ENCODE measurements at regions not wholly inside any gene's neighbourhood (a gene's known extent, or its start where the extent isn't known, plus 50 kb on each side); places are given as distances from the start of the nearest gene placed in this dataset.

DNA sequence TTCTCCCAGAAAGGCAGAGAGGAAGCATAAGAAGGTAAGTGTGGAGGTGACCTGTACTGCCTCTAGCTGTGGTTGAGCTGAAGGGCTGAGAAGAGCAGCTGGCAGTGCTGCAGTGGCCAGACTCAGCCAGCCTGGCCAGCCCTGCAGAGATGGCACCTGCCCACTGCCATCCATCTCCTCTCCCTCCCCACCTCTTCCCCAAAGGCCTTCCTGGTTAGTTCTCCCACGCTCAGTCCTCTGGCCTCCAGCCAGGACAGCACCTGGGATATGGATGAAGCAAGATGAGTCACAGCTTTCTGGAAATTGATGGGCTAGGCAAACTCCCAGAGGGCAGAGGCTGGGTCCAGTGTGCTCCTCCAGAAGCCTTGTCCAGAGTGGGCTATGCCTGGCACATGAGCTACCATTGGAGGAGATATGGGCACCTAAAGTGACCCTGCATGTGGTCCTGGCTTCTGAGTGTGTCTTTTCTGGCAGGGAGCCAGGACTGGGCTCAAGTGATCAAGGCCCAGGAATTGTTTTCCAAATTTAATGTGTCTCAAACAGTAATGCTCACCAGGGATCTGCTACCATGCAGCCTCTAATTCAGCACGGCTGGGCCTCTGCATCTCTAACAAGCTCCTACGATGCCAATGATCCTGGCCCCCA is 81.0 kb upstream of the CACUL1 start:
- DNase-seq (ENCODE audit: low read depth in 2 of 2): peak in 1 of 2 donors; percentile 51

DNA sequence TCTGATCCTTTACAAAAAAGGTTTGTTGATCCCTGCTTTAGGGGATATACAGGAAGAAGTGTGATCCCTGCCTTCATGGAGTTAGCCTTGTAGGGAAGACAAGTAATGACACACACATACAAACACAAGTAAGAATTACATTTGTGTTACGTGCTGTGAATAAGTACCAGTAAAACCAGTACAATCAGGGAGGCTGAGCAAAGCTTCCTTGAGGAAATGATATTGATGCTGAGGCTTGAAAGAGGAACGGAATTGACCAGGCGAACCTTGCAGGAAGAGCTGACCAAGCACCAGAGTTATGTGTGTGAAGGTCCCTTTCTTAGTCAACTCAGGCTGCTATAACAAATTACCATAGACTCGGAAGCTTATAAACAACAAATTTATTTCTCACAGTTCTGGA is 83.6 kb upstream of the CACUL1 start:
- peak in 1 of 2 donors; percentile 87 for DNase-seq (ENCODE audit: low read depth in 2 of 2)

GRCh38 chr10:118839348-118839747 is 84.6 kb upstream of the CACUL1 start:
- no peak for DNase-seq (ENCODE audit: low read depth in 2 of 2)

- peak in 1 of 2 donors; percentile 74 for DNase-seq (ENCODE audit: low read depth in 2 of 2)
These were observed 85.5 kb upstream of the CACUL1 start for GRCh38 chr10:118840071-118840775.

GRCh38 chr10:118840776-118841468 is 86.2 kb upstream of the CACUL1 start:
- no peak for DNase-seq (ENCODE audit: low read depth in 2 of 2)

GRCh38 chr10:118841881-118842605 is 87.3 kb upstream of the CACUL1 start:
- no peak for DNase-seq (ENCODE audit: low read depth in 2 of 2)

GRCh38 chr10:118842843-118843624 is 88.3 kb upstream of the CACUL1 start:
- no peak for DNase-seq (ENCODE audit: low read depth in 2 of 2)

DNA sequence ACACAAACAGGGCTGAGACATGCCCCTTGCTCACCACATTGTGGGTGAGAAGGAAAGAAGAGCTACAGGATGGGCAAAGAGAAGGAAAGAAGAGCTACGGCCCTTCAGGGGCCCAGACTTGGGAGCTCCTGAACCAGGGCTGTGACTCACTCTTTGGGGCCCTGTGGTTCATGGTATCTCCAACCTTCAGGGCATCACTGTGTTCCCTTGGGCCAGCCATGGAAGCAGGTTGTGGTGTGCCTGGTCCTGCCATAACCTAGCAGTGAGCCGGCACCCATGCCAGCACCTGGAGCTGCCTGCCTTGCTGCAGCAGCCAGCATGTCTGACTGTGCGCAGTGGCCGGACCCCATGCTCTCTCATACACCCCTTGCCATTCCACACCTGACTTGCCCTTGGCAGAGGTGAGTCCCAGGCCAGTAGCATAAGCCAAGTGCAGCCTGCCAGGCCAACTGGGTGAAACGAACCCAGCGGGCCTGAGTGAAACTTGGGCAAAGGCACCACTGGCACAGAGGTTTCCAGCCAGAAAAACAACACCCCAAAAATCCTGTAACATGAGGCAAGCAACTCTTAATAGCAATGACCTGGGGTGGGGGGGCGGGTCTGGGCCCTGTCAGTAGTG is 89.0 kb upstream of the CACUL1 start:
- no peak for DNase-seq (ENCODE audit: low read depth in 2 of 2)

DNA sequence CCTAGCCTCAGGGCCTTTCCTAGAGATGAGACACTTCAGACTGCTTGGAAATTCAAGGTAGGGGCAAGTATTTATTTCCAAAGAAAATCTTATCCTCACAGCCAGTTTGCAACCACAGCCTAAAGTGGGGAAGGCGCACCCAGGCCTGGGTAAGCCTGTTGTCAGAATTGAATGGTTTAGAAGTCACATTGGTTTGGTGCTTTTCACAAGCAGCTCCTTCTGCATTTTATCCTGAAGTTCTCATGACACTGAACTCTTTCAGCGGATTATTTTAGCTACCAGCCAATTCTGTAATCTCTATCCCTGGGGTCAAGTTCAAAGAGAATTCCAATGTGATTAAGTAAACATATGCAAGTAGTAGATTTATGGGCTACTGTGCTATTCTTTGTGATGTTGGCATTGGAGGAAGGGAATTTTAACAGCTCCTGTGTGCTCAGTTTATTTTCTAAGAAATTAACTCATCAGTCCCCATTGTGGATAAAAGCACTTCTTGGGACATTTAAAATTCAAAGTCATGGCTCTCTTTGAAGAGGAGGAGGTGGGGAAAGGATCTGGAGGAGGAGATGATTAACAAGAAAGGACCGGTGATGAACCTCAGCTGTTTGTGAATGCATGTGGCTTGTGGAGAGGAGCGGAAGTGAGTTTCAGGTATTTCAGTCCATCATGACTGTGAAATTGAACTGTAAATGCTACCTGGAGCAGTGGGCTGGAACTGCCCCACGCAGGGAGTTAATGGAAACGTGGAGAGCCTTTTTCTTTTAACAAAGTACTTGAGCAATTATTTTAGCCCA is 90.2 kb upstream of the CACUL1 start:
- DNase-seq (ENCODE audit: low read depth in 2 of 2): peak in 1 of 2 donors; percentile 13

DNA sequence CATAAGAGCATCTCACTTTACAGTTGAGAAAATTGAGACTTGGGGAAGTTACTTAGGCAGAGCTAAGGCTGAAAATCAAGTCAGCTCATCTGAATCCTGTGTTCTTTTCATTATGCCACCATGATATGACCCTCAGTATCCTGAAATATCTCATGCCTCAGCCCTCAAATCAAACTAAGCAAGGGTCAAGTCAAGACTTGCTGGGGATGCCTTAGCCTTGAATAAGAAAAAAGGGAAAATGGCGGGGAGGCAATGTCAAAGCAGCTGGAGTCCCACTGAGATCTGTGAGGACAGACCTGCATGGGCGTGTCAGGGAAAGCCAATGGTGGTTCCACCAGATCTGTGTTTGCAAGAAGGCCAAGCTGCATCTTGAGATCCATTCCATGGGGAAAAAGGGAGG is 91.0 kb upstream of the CACUL1 start:
- DNase-seq (ENCODE audit: low read depth in 2 of 2): no peak

- peak; percentile 68 to 74 for DNase-seq (ENCODE audit: low read depth in 2 of 2)
These were observed 95.8 kb upstream of the CACUL1 start for GRCh38 chr10:118850418-118851061.

DNA sequence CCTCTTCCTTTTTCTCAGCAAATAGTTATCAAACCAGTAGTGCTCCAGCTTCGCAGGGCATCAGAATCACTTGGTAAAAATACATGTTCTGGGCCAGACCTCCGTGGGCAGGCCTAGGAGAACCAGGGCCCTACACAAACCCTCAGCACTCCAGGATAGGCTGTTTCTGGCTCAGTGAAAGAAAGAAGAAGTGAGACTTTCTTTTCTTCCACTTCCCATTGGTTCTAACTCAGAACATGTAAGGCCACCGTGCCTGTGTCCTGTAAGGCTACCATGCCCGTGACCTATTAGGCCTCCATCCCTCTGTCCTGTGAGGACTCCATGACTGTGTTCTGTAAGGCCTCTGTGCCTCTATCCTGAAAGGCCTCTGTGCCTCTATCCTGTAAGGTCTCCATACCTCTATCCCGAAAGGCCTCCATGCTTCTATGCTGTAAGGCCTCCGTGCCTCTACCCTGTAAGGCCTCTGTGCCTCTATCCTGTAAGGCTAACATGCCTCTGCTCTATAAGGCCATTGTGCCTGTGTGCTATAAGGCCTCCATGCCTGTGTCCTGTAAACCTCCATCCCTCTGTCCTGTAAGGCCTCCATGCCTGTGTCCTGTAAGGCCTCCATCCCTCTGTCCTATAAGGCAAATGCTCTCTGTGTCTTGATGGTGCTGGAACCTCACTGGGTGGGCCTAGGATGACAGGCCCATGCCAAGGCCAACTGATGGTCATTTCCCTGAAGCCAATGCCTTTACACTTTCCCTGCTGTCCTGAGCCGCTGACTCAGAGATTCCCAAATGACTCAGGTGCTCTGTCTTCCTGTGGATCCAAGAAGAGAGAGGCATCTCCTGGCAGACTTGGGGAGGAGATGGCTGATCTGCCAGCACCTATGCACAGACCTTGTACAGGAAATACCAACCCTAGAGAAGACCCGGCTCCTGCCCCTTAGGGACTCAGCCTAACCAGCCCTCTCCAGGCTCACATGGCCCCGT is 96.6 kb upstream of the CACUL1 start:
- DNase-seq (ENCODE audit: low read depth in 2 of 2): no peak

DNA sequence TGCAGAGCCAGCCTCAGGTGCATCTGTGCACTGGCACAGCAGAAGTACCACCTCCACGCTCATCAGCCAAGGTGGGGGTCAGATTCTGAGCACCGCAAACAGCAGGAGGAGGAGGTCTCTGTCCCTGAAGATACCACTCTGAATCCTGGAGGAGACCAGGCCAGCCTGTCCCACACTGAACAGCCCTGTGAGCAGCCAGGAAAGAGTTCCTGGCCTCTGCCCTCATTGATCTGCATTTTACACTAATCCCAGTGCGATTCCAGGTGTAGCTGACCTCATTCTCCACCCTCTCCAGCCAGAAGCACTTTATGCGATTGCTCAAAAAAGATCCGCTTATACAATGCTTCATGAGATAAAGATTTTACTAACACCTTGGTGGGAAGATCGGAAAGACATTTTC is 99.1 kb upstream of the CACUL1 start:
- no peak for DNase-seq (ENCODE audit: low read depth in 2 of 2)

DNA sequence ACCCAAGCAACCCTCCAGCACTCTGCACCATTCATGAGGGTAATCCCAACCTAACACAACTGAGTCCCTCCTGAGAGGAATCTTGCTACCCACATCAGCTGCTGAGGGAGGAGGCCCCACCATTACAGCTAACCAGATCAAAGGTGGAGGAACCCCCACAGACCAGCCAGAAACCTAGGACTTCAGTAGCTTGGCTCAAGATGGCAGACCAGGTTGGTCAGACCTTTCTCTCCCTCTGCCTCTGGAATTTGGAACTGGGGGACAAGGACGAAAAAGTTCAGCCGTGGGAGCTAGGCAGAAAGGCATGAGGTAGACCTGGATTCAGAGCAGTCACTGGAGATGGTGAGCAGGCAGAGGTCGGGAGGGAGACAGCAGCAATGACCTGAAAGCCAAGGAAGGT is 101.3 kb upstream of the CACUL1 start:
- DNase-seq (ENCODE audit: low read depth in 2 of 2): no peak

GRCh38 chr10:118865998-118866693 is 111.4 kb upstream of the CACUL1 start:
- no peak for DNase-seq (ENCODE audit: low read depth in 2 of 2)

DNA sequence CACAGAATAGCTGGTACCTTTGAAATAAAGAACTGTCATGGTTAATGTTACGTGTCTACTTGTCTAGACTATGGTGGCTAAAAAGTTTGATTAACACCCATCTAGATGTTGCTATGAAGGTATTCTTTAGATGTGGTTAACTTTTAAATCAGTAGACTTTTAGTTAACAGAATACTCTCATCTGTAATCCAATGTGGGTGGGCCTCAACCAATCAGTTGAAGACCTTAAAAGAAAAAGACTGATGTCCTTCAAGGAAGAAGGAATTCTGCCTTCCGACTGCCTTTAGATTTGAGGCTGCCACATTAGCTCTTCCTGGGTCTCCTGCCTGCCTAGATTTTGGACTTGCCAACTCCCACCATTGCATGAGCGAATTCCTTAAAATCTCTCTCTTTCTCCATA is 113.0 kb upstream of the CACUL1 start:
- no peak for DNase-seq (ENCODE audit: low read depth in 2 of 2)

DNA sequence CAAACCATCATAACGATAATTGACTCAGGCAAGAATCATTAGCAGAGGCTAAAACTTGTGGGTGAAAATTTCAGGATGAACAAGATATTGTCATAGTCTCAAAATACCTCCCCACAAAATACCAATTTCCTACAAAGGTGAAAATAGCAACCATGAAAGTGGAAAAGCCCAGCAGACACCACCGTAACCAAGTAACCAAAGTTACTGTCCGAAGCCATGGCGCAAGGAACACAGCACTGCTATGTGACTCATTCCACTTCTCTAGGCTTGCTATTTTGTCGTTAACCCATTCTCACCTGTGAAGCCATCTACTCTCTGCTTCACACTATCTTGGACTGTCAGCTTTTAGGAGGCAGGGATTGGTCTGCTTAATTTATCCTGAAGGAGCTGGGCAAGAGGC is 113.8 kb upstream of the CACUL1 start:
- DNase-seq (ENCODE audit: low read depth in 2 of 2): no peak
